Middle frontal gyrus (tissue), 1 donor: ENCODE measurements at regions not wholly inside any gene's neighbourhood (a gene's known extent, or its start where the extent isn't known, plus 50 kb on each side); places are given as distances from the start of the nearest gene placed in this dataset.

Source experiments
- DNase-seq: peaks from one replicate; pipeline ENCODE4 v3.0.0-alpha.2; 2015; ENCODE audit warnings: low spot score; ENCODE audit errors: extremely low spot score

DNA sequence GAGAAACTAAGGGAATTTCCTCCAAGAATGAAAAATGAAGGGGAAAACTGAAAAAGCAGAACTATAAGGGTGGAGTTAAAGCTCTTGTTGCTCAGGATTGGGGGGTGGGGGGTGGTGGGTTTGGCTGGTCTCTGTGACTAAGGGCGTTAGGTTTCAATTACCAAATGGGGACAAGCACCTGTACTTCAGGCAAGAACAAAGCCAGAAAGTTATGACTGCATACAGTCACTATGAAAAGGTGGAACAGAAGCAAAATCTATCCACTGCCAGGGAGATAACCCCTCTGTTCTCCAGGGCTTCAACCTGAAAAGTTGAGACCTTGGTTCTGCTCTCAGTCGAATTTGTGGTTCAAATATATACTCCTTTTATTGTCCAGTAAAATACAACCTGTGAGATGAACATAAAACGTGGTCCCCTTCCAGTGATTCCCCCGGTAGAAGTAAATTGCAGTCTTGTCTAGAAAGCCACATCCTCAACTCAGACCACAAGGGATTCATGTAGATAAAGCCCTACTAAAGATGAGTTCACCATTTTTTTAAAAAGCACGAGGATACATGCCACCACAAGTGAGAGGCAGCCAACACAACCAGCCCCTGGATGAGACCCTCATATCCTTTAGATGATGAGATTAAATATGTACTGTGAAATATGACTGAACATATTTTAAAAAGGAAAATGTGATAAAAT, 257.1 kb upstream of the RPS6KA3 start:
- DNase-seq: no peak

DNA sequence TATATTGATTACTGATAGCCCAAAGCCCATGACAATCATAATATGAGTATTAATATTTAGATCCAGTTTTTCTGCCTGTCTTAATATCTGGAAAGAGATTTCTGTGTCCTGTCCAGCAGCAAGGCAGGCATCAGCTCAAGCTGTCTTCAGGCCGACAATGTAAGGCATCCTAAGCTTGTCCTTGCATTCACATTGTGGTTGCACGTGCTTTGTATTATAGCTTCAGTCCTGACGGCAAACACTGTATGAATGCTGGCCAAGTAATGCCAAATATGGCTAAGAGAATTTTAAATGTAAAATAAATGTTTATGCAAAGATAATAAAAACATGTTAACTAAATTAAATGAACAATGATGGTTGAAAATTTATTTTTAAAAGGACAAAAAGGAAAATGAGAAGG, 255.7 kb upstream of the RPS6KA3 start:
- DNase-seq: no peak

DNA sequence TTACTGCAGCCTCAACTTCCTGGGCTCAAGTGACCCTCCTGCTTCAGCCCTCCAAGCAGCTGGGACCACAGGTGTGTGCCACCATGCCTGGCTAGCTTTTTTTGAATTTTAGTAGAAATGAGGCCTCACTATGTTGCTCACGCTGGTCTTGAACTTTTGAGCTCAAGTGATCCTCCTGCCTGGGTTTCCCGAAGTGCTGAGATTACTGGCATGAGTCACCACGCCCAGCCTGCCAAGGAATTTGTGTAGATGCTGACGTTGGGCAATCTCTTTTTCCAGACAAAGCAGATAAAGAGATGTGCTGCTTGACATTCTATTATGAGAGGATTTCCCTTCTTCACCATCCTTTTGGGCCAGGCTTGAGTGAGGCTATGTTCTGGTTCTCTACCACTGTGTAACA, 254.5 kb upstream of the RPS6KA3 start:
- no peak for DNase-seq

DNA sequence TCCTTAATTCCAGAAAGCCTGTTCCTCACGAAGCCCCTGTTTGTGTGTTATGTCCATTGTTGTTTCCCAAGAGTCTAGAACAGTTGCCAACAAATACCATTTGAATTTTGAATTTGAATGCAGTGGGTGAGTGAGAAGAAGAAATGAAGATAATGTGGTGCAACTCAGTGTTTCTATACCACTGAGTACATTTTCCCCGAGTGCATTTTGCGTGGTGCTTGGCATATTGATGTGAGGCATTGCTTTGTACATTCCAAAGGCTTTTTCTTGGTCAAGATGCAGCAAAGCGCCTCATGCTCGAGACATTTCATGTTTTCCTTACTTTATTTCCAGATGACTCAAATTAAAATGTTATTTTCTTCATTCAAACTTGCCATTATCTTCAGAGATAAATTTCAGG, 253.1 kb upstream of the RPS6KA3 start:
- DNase-seq: no peak

DNA sequence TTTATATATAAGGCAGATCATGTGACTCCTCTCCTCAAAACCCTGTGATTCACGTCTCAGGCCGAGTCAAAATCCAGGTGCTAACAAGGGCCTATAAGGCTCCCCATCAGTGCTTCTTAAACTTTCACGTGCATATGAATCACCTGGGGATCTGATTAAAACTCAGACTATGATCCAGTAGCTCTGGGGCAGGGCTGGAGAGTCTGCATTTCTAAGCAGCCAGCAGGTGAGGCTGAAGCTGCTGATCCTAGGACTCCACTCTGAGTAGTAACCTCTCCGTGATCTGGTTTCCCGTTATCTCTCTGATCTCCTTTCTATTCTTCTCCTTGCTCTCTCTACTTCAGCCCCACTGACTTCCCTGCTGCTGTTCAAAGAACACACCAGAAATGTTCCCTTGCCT, 252.4 kb upstream of the RPS6KA3 start:
- no peak for DNase-seq

DNA sequence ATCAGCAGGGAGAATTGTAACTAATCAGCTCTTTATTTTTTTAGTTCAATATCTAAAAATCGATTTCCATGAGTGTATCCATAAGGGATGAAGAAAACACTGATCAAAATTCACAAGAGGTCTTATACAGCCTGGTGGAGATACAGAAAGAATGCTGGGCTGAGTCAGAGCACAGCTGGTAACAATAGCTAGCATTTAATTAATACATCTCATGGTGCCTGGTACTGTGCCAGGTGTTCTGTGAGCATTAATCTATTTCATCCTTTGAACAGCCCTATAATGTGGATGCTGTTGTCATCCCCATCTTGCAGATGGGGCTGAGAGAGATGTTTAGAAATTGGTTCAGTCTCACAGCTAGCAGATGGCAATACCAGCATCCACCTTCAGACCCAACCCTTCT, 250.9 kb upstream of the RPS6KA3 start:
- DNase-seq: no peak

DNA sequence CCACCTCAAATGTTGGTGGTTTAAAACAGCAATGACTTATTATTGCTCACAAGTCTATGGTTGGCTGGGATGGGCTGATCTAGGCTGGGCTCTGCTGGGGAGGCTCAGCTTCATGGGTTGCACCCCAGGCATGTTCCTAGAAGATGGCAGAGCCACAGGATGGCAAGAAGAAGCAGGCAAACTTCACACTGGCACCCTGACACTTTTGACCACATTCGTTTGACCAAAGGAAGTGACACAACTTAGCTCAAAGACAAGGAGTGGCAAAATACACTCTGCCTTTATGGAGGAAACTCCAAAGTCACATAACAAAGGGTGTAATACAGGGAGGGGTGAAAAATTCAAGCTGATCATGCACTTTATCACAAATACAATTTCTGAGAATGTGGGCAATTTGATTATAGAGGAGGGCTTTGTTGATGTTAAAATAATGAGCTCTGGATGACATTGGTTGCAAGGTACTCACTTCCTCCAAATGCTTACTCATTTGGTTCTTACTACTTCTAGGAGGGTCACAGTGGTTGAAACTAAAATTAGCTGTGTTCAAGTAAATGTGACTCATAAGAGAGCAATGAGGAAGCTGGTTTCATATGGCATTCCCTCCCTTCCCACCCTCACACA, 249.2 kb upstream of the RPS6KA3 start:
- no peak for DNase-seq

DNA sequence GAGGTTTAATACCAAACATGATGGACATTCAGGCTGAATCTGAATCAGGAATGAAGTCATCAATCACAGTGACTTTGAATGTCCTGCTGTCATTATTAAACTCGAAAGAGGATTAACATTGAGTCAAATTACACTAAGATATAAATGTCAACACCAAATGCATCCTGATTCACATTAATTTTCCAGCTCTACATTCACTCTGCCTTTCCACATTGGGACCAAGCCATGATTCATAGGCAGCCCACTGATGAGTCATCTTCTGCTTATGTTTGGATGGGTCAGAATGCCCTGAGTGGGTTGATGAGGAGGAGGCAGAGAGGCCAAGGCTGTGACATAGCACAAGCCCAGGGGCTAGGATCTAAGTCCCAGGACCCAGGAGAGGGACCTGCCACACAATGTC, 247.6 kb upstream of the RPS6KA3 start:
- DNase-seq: no peak

DNA sequence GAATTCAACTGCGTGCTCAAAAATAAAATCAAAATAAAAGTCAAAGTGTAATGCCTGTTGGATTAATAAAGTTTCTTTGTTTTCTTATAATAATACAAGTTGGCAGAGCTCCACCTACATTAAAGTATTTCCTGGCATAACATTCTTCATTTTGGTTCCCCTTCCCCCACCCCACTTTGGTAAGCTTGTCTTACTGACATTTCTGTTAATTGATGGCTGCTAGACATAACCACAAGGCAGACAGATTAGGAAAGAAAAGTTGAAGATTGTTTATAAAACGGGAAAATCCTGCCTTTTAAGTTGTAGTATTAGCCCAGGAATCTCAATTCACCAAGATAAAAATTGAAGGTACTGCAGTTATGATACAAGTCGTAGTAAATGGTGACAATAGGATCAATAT, 246.5 kb upstream of the RPS6KA3 start:
- no peak for DNase-seq

DNA sequence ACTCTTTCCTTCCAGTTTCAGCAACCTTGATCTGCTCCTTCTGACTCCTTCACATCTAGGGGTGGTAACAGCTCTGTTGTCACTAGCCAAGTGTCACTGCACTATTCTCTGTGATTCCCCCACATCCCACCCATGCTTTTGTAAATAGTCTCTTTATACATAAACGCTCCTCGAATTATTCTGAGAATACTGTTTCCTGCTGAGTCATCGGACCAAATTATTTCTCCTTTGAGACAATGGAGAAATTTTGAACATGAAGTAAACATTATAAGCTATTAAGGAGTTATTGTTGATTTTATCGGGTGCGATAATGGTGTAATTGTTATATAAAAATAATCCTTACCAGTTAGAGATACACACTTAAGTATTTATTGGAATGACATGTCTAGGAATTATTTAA, 245.1 kb upstream of the RPS6KA3 start:
- DNase-seq: no peak

DNA sequence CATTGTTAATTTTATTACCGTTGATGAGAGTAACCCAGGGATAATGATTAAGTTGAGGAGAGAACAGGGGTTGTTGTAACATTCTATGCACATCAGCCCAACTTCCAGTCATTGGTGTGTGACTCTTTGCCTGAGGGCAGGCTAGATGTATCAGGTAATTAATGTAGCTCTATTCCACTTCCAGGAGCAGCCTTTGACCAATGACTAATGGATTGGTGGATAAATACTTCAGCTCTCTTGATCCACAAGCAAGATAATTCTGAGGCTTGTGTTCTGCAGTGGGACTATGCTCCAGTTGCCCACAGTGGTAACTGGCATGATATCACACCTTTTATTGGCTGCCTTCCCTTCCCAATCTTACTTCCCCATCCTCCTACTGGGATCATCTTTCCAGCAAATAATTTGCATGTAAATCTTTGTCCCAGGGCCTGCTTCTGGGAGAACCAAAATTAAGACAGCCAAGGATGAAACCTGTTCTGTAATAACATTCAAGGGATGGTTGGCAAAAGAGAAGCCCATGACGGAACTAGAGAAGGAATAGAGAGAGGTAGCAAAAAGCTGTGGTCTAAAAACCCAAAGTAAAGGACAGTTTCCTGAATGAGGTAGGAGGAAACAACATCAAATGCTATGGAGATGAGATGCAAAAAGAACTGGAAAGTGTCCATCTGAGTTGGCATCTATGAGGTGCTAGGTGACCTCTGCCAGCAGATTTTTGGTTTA, 241.4 kb upstream of the RPS6KA3 start:
- no peak for DNase-seq

DNA sequence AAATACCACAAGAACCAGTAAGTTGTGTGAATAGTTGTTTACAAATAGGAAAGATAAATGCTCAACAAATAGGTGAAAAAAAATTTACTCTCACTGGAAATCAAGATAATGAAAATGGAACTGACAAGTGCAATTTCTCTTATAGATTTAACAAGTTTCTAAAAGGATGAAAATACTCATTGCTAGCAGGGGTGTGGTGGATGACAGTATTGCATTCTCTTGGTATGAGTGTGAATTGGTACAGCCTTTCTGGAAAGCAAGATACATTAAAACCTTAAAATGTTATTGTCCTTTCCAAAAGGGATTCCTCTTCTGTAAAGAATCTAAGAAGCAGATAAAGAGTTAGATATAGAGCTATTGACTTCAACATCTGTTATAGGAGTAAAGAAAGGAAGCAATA, 240.0 kb upstream of the RPS6KA3 start:
- DNase-seq: no peak

DNA sequence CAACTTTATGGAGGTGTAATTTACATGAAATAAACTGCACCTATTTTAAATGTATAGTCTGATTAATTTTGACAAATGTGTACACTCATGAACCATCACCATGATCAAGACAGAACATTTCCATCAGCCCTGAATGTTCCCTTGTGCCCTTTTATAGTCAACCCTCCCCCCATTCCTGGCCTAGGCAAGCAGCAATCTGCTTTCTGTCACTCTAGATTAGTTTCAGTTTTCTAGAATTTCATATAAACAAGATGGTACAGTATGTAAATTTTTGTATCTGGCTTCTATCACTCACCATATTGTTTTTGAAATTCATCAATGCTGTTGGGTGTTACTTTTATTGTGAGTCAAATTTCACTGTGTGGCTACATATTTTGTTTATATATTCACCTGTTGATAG, 234.2 kb upstream of the RPS6KA3 start:
- DNase-seq: no peak

DNA sequence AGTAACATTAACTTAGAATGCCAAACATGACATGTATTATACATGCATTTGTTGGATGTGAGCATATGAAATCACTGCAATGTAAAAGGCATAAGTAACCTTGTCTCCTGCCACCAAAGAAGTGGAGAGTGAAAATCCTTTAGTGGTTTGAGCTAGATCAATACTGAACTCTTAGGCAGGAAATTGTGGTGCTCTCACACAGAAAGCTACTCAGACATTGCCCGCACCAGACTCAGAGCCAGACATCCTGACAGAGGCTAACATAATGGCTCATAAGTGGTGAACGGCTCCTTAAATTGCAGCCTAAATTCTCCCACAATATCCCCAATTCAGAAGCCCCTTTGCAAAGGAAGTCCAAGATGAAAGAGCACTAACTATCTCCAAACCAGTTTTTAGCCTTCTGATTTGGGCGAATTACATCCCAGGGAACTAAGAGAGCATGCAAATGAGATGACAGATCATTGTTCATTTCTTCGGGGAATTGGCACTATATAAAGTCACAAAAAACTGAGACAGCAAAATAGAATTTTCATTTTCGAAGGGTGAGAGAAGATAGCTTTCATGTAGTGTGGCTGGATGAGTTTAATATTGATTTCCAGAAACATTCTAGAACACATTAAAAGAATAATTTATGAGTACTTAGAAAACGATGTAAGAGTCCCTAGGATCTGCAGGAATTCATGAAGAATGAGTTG, 233.6 kb upstream of the RPS6KA3 start:
- DNase-seq: no peak

DNA sequence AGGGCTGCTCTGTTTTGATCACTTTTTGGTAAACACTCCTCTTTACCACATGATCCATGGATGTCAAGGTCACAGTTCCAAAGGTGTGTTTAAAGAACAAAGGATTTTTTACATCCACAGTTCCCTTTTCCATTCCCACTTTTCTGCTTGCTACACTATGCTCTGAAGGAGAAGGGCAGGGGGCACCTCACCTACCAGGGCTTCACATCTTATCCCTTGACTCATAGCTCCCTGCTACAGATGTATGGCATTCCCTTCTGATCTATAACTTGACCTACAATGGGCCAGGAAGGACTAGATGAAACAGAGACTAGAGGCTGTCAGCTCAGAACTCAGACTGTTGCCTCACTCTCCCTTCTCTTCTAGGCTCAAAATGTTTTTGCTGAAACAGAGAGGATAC, 233.1 kb upstream of the RPS6KA3 start:
- no peak for DNase-seq

DNA sequence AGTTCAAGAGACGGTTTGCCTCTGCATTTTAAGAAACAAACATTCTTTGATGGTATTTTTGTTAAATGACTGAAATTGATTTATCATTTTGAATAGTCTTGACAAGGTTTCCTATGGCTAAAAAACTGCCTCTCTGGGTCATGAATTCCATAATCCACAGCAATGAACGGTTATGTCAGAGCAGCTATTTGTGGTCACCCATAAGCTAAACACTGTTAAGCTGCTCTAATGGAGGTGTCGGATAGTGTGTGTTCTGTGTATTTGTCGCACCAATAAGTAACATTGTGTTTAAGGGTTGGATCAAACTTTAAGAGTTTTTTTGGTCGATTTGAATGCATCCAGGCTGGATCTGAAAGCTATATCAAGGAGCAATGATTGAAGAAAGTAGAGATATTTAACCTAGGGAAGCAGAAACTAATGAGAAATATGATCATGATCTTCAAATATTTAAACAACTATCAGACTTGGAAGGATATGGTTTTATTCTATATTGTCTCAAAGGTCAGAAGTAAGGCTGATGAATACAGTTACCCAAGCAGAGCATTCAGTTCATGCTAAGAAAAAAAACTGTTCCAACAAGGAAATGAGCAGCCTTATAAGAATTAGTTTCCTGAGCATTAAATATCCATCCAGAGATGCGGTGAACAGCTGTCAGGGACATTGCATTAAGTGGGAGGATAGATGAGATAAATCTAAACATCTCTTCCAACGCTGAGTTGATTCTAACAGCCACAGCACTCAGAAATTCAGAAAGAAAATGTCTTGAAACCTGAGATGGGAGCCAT, 232.3 kb upstream of the RPS6KA3 start:
- DNase-seq: no peak

DNA sequence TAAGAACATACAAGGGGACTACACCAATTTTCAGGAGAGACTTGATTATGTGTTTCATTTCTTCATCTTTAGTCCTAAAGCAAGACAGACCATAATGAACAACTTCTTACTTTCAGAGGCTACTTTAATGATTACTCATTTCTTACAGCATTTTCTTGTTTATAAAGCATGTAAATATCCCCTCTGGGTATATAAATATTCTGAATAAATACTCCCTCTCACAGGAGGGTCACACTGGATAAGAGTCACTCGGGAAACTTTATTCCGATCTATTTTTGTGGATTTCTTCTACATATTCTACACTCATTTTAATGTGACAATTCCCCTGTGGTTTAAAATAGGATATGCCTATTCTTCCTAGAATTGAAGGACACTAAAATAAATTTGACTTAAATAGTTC, 228.9 kb upstream of the RPS6KA3 start:
- no peak for DNase-seq

DNA sequence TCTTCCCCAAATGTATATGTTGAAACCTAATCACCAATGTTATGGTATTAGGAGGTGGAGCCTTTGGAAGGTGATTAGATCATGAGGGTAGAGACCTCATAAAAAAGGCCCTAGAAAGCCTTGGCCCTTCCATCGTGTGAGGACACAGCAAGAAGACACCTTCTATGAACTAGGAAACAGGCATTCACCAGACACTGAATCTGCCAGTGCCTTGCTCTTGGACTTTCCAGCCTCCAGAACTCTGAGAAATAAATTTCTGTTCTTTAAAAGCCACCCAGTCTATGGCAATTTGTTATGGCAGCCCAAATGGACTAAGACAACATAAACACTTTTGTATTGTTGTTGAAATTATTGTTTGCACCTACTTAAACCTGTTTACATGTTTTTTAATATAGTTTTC, 221.8 kb upstream of the RPS6KA3 start:
- DNase-seq: no peak

DNA sequence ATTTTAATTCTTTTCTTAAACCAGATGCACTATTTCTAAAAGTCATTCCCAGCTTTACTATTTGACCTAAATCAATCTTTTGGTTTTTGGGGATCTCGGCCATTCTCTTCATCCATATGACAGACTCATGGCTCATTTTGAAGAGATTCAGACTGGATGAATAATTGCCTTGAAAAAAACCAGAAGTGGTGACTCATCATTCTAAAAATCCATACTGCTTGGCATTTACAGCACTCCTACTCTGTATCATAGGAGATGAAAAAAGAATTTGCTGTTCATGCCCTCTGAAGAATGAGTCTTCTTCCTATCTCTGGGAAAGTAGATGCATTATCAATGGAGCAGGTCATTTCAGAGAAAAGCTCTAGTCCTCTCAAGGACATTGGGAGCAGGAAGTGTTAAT, 220.5 kb upstream of the RPS6KA3 start:
- DNase-seq: no peak

DNA sequence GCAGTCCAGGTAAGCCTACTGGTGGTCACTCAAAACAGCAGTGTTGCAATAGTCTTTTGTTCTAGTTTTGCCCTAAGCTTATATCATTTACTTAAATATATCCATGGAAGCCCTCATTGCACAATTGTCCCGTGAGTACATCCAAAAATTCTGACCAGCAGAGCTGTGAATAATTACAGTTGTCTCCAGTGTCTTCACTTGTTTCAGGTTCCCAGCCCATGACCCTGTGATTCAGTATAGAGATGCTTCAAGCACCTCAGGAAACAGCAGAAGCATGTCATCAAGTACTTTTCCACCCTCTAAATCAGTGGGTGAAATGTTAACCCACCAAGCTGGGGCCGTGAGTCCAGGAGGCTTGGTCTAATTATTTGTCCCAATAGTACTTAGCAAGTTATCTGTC, 214.9 kb upstream of the RPS6KA3 start:
- no peak for DNase-seq

DNA sequence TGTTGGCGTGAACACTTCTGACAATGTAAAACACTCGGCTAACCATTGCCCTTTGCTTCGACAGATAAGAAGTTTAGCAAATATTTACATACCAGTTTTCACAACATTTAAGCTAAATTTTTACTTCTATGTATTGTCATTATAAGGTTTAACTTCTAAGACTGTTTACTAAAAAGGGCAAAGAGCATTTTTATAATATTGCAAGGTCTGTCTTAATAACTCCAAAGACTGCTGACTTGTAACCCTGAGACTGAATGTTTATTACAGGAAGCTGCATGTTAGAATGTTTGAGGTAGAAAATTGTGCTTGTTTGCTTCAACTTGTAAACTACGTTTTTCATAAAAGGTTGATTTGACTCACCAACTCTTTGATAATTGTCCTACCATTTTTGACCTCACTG, 213.2 kb upstream of the RPS6KA3 start:
- DNase-seq: no peak

DNA sequence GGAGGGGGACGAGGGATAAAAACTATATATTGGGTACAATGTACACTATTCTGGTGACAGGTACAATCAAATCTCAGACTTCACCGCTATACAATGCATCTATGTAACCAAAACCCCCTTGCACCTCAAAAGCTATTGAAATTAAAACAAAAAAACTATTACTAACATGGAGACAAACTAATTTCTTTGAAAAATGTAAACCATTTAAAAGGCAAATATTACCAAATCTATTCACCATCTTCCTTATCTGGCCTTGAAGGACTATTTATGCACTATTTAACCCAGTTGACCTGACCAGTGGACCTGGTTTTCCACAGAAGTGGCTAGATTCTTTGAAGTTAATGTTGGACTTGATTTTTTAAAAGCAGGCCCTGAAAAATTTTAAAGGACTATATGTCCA, 212.3 kb upstream of the RPS6KA3 start:
- no peak for DNase-seq
